Parathyroid adenoma (tissue), 2 donors: ENCODE measurements at regions not wholly inside any gene's neighbourhood (a gene's known extent, or its start where the extent isn't known, plus 50 kb on each side); places are given as distances from the start of the nearest gene placed in this dataset.

ENCODE experiments used
- H2AFZ ChIP-seq: fragments of 300-600 bp; sonication (generic); one replicate; pipeline ENCODE4 v1.7.0; 2017; ENCODE audit warnings: antibody characterized with exemption, mild to moderate bottlenecking
- H3K27ac ChIP-seq: fragments of 300-600 bp; sonication (generic); one replicate; pipeline ENCODE4 v1.7.0; 2017
- H3K27me3 ChIP-seq: fragments of 300-600 bp; sonication (generic); one replicate; pipeline ENCODE4 v1.7.0; 2017; ENCODE audit warnings: low read length; ENCODE audit not compliant: control insufficient read depth, insufficient read depth
- H3K36me3 ChIP-seq: fragments of 300-600 bp; sonication (generic); one replicate; pipeline ENCODE4 v1.7.0; 2017; ENCODE audit warnings: low read length; ENCODE audit not compliant: control insufficient read depth, insufficient read depth
- H3K4me1 ChIP-seq: fragments of 300-600 bp; sonication (generic); one replicate; pipeline ENCODE4 v1.7.0; 2017; ENCODE audit warnings: control low read depth
- H3K4me2 ChIP-seq: fragments of 300-600 bp; sonication (generic); one replicate; pipeline ENCODE4 v1.7.0; 2017; ENCODE audit warnings: low read length
- H3K4me3 ChIP-seq: fragments of 300-600 bp; sonication (generic); one replicate; pipeline ENCODE4 v1.7.0; 2017; ENCODE audit warnings: low read depth, low read length
- H3K79me2 ChIP-seq: fragments of 300-600 bp; sonication (generic); one replicate; pipeline ENCODE4 v1.7.0; 2017; ENCODE audit warnings: control low read depth
- H3K9ac ChIP-seq: fragments of 300-600 bp; sonication (generic); one replicate; pipeline ENCODE4 v1.7.0; 2017; ENCODE audit warnings: mild to moderate bottlenecking
- H3K9me3 ChIP-seq: fragments of 300-600 bp; sonication (generic); one replicate; pipeline ENCODE4 v1.7.0; 2017; ENCODE audit warnings: low read length; ENCODE audit not compliant: control insufficient read depth
- TF ChIP-seq, protein P1 (sequence below): fragments of 300-600 bp; sonication (generic); IDR thresholded peaks from one replicate; pipeline ENCODE4 v1.7.0; 2017; ENCODE audit warnings: antibody characterized with exemption, mild to moderate bottlenecking
- donor health status: primary hyperparathyroidism.

GRCh38 chr18:34083910-34084535, 140.7 kb downstream of the NOL4 start:
- Histone ChIP-seq H3K4me1 (no peaks in the 10 kb centered on the region), H3K4me3 (no peak overlapping the region), H3K27ac (no peak overlapping the region), H3K9ac (no peak overlapping the region), H3K27me3 (no peaks in the 10 kb centered on the region), H3K9me3 (no peaks in the 10 kb centered on the region), H3K4me2 (no peak overlapping the region), H3K79me2 (no peaks in the 10 kb centered on the region), H2AFZ (no peak overlapping the region), H3K36me3 (no peaks in the 10 kb centered on the region)
- TF ChIP-seq, protein P1, sequence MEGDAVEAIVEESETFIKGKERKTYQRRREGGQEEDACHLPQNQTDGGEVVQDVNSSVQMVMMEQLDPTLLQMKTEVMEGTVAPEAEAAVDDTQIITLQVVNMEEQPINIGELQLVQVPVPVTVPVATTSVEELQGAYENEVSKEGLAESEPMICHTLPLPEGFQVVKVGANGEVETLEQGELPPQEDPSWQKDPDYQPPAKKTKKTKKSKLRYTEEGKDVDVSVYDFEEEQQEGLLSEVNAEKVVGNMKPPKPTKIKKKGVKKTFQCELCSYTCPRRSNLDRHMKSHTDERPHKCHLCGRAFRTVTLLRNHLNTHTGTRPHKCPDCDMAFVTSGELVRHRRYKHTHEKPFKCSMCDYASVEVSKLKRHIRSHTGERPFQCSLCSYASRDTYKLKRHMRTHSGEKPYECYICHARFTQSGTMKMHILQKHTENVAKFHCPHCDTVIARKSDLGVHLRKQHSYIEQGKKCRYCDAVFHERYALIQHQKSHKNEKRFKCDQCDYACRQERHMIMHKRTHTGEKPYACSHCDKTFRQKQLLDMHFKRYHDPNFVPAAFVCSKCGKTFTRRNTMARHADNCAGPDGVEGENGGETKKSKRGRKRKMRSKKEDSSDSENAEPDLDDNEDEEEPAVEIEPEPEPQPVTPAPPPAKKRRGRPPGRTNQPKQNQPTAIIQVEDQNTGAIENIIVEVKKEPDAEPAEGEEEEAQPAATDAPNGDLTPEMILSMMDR, result no peak

DNA sequence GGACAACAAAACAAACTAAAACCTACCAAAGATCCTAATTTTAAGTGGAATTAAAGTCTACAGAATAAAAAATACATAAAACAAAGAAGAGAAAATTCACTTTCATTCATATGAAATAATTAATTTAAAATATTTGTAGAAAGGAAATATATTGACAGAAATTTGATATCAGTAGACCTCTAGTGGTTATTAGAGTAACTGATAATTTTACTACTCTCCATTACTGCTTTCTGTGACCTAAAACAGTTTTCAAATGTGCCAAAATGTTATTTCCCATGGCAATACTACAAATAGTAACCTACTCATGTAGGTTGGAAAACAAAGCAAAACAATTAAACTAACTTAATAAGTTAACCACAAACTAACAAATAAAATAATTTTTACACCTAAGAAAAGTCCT, 147.1 kb downstream of the NOL4 start:
- TF ChIP-seq, protein P1, result no peak
- Histone ChIP-seq H3K4me1 (no peaks in the 10 kb centered on the region), H3K9ac (no peak overlapping the region), H3K27ac (no peak overlapping the region), H3K36me3 (no peaks in the 10 kb centered on the region), H3K79me2 (no peaks in the 10 kb centered on the region), H3K4me3 (no peak overlapping the region), H3K9me3 (no peaks in the 10 kb centered on the region), H2AFZ (no peak overlapping the region), H3K4me2 (no peak overlapping the region), H3K27me3 (no peaks in the 10 kb centered on the region)

DNA sequence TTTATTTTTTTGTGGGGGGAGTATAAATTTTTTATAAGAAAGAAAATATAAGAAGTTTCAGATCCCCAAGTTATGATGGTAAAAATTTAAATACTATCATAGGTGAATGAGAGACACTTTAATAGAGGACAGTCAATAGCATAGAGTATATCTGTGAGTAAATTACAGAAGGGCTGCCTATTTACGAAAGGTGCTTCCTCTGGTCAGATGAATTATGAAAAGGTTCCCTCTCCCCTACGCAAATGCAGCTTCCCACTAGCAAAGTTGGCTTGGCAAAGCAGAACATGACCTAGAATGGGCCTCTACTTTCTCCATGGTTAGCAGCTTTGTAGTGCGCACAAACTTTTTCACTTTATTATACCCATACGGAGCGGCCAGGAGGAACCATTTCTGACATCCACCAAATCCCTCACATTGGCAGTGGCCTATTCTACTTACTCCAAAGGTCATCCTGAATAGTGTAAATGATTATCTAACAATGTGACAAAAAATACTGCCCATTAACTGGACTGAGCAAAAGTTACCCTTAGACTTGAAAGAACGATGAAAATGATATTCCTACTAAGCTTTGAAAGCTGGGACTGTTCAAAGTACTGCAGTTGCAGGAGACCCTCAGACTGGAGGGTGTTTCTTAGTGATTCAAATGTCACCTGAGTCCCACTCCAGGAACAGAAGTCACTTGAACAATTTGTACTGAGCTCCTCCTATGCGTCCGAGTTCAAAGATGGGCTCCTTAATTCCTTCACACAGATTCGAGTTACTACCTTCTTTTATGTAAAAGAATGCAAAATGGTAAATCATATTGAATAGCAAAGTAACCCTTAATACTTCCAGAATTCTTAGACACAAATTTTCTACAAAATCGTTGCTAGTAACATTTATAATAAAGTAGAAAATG, 148.5 kb downstream of the NOL4 start:
- H3K36me3 ChIP-seq, result no peaks in the 10 kb centered on the region
- no peaks in the 10 kb centered on the region for H3K79me2 ChIP-seq
- no peak overlapping the region for H3K27ac ChIP-seq
- H3K4me3 ChIP-seq, result no peak overlapping the region
- no peaks in the 10 kb centered on the region for H3K4me1 ChIP-seq
- H2AFZ ChIP-seq, result no peak overlapping the region
- no peak overlapping the region for H3K4me2 ChIP-seq
- no peaks in the 10 kb centered on the region for H3K9me3 ChIP-seq
- no peaks in the 10 kb centered on the region for H3K27me3 ChIP-seq
- no peak overlapping the region for H3K9ac ChIP-seq
- TF ChIP-seq, protein P1, result no peak

- Histone ChIP-seq H3K79me2 (no peaks in the 10 kb centered on the region), H3K27me3 (no peaks in the 10 kb centered on the region), H3K27ac (no peak overlapping the region), H3K4me2 (no peak overlapping the region), H3K36me3 (no peaks in the 10 kb centered on the region), H3K9ac (no peak overlapping the region), H2AFZ (no peak overlapping the region), H3K4me3 (no peak overlapping the region), H3K9me3 (no peaks in the 10 kb centered on the region), H3K4me1 (no peaks in the 10 kb centered on the region)
- TF ChIP-seq, protein P1, result no peak
Observed at GRCh38 chr18:34061226-34061625, 163.5 kb downstream of the NOL4 start.
